Islet of Langerhans (tissue), 1 donor: ENCODE measurements at regions not wholly inside any gene's neighbourhood (a gene's known extent, or its start where the extent isn't known, plus 50 kb on each side); places are given as distances from the start of the nearest gene placed in this dataset.

ENCODE experiments used
- FAIRE-seq: peaks from one replicate; lab custom pipeline; 2011; peaks lifted over from hg19 to GRCh38; lab: Jason Lieb, UNC

DNA sequence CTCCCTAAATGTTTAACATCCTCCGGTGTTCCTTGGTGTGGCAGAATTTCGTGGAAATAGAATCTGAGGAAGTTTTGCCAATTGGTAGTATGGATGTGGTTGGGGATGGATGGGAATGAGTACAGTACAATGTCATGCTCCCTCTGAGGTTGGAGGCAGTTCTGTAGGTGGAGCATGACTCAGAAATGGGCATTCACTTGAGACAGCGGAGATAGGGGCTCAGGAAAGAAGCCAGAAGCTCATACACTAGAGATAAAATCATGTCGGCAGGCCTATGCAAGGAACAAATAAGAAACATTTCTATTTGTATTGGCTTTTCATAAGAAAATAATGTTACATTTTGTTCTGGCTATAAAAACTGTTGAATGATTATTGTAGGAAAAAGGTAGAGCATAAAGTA is 196.0 kb downstream of the URB2 start:
- FAIRE-seq, result no peak

DNA sequence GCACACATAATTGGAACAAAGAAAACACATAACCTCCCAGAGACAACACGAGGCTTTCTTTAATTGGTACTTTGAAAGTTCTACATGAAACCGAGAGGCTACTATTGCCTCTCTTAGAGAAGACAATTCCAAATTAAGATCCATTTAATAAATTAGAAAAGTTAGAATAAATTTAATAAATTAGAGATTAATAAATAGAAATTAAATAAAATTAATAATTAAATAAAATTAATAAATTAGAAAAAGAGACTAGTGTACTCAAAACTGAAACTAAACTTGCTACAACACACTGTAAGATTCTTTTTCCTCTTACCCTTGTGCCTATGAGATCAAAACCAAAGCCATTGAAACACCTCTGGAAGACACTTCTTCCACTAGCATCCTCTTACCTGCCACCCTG is 199.0 kb downstream of the URB2 start:
- no peak for FAIRE-seq

DNA sequence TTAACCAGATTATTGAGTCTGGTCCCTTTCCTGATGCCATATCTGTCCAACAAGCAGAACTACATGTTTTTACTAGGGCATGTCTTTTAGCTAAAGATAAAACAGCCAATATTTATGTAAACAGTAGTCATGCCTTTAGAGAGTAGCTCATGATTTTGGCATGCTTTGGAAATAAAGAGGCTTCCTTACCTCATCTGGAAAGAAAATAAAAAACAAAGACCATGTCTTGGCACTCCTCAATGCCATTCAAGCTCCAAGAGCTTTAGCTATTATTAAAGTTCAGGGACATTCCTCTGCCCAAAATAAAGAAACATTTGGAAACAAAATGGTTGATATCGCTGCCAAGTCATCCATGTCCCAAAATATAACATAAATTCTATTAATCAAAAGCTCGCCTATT is 202.4 kb downstream of the URB2 start:
- FAIRE-seq, result no peak

DNA sequence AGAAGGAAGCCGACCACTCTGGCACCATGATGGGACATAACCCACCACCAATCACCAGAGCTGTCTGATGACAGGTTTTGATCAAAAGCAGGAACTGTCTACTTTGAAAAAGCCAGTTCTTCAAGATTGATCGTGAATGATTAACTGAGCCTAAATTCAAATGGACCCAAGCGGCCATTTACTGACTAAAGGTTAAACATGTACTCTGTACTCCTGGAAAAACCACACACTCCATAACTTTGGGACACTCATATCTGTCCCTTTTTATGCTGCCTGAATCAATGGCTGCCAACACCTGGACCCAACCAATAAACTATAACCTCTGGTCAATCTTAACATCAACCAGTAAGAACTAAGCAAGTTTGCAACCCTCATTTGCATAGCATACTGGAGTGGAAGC is 206.6 kb downstream of the URB2 start:
- no peak for FAIRE-seq

DNA sequence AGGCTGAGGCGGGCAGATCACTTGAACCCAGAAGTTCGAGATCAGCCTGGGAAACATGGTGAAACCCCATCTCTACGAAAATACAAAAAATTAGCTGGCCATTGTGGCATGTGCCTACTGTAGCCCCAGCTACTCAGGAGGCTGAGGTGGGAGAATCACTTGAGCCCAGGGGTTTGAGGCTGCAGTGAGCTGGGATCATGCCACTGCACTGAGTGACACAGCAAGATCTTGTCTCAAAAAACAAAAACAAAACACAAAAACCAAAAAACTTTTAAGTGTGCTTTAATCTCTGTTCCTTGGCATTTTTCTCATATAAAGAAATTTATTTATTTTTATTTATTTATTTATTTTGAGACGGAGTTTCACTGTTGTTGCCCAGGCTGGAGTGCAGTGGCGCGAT is 208.2 kb downstream of the URB2 start:
- FAIRE-seq, result no peak

DNA sequence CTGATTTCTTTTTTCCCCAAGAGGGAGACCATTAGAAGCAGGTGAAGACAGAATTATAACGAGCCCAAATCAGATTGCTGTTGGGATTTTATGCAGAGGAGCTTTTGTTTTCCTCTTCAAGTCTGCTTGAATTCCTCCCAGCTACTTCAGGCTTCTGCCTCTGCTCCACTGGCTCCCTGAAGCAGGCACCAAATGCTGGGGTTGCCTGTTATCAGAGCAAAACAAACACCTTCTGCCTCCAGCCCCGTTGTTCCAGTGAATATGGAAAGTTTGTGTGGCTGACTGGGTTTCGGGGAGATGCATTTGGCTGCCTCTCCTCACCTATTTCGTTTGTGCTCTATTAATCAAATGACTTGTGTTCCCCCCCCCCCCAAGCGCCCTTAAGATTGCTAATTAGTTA is 209.2 kb downstream of the URB2 start:
- no peak for FAIRE-seq

DNA sequence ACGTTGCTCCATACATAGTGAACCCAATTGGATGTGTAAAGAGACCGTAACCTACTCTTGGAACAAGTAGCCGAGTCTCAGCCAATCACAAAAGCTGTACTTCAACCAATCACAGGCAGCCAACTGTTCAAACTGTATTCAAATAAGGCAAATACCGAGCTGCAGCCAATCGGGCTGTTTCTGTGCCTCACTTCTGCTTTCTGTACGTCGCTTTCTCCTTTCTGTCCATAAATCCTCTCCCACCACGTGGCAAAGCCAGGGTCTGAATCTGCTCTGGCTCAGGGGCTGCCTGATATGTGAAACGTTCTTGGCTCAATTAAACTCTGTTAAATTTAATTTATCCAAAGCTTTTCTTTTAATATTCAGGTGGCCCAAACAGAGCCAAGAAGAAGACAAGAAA is 210.3 kb downstream of the URB2 start:
- FAIRE-seq, result no peak

DNA sequence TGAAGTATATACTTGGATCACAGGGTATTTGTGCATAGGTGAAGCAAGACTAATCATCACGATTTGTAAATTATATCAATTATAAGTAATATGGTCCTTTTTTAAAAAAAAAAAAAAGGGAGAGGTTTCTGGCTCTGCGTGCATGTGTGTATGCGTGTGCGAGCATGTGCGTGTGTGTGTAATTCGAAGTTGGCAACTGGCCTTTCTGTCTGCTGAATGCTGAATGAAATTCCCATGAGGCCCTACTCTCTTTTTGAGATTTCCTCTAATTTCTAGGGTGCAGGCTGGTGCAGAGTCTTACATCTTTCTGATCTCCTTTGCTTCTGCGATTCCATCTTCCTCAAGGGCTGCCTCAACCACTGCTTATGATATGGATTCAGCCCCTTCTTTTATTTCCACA is 212.2 kb downstream of the URB2 start:
- FAIRE-seq, result no peak

DNA sequence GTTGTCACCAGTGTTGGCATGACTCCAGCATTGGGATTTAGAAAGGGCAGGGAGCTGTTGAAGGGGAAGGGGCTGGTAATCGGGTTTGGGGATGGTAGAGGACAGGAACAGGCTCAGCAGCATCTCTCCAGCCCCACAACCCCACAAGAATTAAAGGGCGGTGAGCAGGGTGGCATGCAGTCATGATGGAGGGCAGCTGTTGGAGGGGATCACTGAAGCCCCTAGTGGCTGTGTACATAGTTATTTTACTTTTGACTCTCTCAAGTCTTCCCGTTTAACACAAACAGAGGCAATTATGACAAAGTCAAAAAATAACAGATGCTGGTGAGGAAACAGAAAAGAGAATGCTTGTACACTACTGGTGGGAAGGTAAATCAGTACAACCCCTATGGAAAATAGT is 213.8 kb downstream of the URB2 start:
- FAIRE-seq, result no peak

DNA sequence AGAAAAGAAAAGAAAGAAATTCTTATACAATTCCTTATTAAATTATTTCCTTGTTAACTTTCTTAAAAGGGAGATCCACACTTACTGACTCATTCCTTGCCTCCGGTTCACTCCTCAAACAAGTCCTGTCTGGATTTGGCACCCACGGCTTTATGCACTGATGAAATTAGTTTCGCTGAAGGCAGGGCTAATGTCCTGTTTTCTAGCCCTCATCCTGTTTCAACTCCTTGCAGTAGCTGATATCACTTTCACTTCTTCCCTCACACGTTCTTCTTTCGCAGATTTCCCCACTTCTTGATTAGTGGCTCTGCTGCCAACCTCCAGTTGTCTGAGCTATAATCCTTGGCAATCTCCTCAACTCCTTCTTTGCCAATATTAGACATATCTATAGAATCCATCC is 215.2 kb downstream of the URB2 start:
- FAIRE-seq, result no peak

DNA sequence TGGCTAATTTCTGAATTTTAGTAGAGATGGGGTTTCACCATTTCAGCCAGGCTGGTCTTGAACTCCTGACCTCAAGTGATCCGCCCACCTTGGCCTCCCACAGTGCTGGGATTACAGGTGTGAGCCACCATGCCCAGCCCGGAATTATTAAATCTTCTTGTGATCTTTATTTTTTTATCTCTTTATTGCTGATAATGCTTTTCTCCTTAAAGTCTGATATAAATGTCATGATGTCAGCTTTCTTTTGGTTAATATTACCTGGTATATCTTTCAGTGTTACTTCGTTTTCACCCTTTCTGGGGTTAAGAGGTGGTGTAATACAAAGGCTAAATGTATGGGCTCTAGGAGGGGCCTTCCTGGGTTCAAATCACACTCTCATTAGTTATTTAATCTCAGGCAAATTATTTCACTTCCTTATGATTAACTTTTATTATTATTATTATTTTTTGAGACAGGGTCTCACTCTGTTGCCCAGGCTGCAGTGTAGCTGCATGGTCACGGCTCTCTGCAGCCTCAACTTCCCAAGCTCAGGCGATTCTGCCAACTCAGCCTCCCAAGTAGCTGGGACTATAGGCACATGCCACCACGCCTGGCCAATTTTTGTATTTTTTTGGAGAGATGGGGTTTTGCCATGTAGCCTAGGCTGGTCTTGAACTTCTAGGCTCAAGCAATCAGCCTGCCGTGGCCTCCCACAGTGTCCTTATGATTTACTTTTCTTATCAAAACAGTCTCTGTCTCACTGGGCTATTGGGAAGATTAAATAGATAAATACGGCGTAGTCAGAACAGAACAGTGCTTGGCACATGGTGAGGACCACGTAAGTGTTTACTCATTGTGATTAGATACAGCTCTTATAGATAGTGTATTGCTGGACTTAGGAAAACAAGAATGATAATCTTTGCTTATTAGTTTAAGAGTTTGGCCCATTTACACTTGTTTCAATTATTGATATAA is 216.5 kb downstream of the URB2 start:
- no peak for FAIRE-seq

DNA sequence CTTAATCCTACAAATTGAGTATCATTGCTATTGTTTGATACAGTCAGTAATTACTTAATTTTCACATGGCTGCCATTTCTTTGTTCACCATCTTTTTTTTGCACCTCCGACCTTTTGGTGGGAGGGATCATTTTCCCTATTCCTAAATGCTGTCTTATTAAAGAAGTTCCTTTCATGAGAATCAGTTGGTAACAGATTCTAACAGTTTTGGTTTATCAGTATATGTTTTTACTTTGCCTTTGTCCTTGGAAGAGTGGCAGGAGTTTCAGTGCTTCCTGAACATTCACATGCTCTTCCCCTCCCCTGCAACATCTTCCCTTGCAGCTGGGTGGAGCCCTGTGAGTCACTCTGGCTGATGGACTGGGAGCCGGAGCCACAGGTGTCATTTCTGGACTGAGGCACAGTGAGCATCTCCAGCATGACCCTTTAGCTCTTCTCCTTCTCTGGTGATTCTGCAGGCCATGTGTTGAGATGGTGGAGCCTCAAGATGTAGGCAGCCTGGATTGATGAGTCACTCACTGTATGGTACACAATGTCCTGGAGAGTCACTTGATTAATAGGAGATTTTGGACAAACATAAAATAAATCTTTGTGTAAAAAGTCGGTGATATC is 217.7 kb downstream of the URB2 start:
- FAIRE-seq, result no peak

DNA sequence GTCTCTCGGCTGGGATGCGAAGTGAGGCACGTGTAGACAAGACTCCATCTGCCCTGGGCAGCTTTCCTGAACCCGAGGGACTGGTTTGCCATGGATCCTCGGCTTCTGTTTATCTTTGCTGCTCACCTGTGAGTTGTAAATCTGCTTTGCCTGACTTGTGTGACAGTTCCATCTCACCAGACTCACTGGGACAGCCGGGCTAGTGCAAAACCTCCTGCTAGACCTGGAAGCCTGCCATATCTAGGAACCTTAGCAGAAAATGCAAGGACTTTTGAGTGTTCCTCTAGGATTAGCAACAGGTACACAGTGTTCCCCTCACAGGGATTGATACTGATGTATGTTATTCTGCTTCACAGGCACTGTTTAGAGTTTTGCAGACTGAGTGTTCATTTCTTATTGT is 218.6 kb downstream of the URB2 start:
- FAIRE-seq, result no peak

DNA sequence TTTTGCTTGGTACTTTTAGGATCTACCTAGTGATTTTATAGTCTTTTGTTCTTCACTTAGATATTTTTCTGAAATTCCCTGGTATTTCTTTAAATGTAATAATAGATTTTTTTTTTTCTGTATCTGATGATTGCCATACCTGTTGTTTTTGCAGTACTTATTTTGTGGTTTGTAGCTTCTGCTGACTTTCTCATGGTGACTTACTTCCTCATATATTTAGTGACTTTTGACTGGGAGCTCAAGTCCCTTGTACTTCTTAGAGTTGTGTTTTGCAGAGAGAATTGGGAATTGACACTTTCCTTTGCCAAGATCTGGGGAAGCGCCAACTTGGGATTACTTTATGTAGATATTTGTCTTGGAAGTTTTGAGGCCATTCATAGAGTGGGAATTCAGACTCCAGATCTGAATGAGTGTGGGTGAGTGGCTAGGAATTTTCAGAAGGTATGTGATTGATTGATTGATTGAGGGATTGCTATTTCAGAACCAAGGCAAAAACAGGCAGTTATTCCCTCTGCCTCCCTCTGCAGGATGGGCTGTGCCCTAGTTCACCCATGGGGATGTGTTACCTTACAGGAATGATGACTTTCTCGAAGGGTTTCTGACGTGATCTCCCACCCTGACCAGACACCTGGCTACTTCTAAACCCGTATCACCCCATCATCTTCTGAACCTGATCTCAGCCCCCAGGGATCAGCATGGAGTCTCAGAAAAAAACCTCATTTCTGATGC is 219.5 kb downstream of the URB2 start:
- no peak for FAIRE-seq

DNA sequence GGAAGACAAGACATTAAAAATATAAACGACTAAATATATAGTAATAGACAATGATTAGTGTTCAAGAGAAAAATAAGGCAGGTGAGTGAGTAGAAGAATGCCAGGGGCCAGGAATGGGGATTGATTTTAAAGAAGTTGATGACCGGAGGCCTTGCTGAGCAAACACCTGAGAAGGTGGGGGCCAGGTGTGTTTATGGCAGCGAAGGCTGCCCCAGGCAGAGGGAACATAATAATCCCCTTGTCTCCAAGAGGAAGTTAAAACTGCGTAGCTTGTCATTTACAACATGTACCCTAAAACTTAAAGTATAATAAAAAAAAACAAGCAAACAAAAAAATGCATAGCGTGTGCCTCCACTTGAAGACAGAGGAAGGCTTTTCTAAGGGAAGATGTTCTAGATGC is 220.3 kb downstream of the URB2 start:
- FAIRE-seq, result no peak

DNA sequence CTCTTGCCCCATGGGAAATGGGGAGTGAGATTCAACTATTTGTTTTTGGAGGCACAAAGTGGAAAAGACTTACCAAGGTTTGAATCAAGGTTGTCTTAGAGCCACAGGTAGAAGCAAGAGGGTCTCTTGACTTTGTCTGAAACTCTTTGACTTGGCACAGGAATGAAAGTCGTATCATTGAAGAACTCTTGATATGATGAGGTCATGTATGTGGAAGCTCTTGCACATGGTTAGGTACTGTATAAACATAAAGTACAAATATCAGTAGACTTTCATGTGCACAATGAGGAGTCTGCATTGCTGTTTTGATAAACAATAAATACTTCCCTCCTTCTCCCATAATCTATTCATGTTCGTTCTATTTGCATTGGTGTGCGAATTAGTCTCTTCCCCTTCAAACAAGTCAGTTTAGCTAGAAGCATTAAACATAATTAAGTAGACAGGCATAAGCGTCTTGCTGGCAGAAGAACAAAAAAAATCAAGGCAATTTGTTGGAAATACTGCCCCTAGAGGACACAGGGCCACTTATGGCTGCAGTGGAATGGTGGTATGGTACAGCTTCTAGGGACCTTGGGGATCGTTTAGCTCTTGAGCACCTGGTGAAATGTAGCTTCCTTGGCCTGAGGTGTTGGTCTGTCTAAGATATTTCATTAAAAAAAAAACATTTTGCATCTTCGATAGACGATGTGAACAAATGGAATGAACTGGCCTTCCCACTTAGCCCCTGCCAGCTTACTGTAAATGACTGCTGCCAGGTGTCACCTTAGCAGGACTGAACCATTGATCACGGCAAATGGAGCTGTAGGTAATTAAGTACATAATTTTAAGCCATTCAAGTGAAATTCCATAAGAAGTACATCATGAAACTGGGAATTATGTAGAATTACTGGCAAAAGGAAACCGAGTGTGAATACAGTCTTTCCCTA is 218.0 kb upstream of the GALNT2 start:
- FAIRE-seq, result no peak

DNA sequence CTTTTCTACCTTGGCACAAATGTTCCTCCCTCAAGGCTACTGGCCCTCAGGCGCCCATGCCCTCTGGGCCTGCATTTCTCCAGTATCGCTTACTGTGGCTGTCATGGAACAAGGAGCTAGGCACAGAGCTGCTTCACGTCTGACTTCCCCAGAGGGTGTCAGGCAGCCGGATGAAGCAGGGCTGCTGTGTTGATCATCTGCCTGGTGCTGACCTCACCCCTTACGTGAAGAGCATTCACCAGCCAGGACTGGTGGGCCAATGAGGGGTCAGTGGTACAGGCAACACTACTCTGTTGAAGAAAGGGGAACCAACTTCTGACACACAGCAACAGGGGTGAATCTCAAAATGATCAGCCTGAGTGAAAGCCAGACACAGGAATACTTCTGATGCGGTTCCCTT is 215.5 kb upstream of the GALNT2 start:
- no peak for FAIRE-seq

DNA sequence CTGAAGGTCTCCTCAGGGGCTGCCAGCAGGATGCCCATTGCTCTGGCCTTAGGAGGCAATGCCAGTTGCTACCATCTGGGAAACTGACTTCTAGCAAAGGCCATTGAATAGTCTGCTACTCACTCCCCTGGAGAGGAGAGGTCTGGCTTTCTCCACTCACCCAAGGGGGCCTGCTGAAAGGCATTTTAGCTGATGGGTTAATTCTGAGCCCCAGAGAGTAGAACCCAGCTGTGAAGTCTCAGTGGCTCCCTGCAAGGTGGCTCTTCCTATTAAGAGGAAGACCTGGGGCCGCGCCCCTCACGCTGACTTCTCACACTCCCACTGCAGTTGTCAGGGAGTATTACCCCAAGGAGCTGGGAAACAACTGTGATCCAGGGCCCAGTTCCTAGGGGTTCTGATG is 213.3 kb upstream of the GALNT2 start:
- FAIRE-seq, result no peak

DNA sequence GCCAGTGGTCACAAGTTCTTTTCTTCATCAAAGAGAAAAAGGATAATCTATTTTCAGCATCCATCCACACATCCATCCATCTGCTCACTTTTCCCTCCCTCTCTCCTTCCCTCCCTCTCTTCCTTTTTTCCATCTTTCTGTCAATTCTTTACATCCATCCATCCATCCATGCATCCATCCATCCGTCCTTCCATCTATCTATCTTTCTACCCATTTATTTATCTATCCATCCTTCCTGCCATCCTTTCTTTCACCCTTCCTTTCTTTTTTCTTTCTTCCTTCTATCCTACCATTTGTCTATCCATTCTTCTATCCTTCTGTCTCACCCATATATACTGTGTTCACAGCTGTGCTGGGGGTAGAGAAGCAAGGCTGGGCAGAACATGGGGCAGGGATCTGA is 212.4 kb upstream of the GALNT2 start:
- no peak for FAIRE-seq

DNA sequence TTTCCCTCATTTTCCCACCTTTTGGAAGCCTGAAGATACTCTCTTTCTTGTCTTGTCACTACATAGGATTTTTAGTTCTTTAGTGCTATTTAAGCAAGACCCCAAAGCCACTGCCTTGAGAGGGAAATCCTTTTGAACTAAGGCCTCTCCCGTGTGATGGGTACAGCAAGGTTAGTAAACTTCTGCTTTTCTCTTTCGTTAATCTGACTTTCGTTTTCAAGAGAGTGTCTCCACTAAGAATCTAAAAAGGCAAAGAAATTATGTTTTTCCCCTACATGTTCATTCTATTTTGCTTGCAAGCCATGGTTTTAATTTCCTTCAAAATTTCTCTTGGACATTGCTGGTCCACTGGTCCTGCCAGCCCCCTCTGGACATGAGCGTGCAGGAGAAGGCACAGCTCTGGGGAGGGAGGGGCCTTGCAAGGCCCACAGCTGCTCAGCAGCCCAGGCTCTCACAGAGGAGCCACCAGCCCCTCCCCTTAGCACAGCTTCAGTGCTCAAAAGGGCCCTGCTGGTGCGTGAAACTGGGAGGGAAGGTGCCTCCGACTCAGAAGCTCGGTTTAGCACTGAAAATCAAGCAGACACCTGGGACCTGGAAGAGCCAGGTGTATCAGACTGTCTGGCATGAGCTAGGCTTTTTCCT is 210.9 kb upstream of the GALNT2 start:
- FAIRE-seq, result no peak

DNA sequence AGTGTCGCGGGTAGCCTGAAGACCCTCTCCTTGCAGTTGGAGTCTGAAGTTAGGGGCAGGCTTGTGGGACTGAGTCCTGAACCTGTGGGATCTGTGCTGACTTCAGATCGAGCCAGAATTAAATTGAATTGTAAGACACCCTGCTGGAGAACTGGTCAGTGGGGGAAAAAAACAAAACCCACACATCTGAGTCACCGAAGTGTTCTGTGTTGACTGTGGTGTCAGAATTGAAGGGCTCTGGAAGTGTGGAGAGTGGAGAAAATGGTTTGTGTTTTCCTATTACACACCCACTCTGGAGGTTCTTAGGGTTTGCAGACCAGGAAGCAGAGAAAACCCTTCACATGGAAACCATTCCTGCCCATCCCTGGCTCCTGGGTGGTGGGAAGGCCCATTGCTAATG is 209.5 kb upstream of the GALNT2 start:
- no peak for FAIRE-seq

DNA sequence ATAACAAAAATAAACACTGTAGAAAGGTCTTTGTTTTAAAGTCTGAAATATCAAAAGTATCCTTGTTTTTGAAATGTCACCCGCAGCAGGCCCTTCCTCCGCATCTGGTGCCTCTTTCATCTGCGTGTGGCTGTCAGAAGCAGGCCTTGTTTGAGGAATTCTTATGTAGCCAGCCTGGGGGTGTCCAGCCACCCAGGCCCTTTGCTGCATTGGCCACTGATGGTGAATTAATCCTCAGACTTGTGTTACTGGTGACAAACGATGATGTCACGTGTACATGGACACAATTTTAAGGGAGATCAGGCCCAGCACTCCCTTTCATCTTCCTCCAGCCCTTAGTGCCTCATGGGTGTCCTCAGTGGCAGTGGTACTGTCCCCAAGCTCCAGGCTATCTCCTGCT is 208.0 kb upstream of the GALNT2 start:
- FAIRE-seq, result no peak
